Choroid plexus epithelial cell (primary cell): ENCODE measurements at regions not wholly inside any gene's neighbourhood (a gene's known extent, or its start where the extent isn't known, plus 50 kb on each side); places are given as distances from the start of the nearest gene placed in this dataset.

Experiments used
- DNase-seq: peaks from one replicate; pipeline ENCODE4 v3.0.0-alpha.2; 2010; ENCODE audit warnings: low read depth
- H3K4me3 ChIP-seq: 2 replicates; pipeline ENCODE4 v1.5.1; 2011; ENCODE audit warnings: low read depth, mild to moderate bottlenecking, control low read depth, low read length, moderate library complexity
- CTCF ChIP-seq: conservative IDR thresholded peaks from 2 replicates; pipeline ENCODE4 v1.5.1; 2011; ENCODE audit warnings: low read depth, mild to moderate bottlenecking, control low read depth, inconsistent platforms, low read length, moderate library complexity

GRCh38 chr6:127641905-127642304 is 64.9 kb downstream of the C6orf58 start:
- H3K4me3 ChIP-seq = no peak overlapping the region
- peak; percentile 55 for DNase-seq
- peak; percentile 81 for TF ChIP-seq CTCF
